ENCODE measurements at regions not wholly inside any gene's neighbourhood (a gene's known extent, or its start where the extent isn't known, plus 50 kb on each side); places are given as distances from the start of the nearest gene placed in this dataset.

DNA sequence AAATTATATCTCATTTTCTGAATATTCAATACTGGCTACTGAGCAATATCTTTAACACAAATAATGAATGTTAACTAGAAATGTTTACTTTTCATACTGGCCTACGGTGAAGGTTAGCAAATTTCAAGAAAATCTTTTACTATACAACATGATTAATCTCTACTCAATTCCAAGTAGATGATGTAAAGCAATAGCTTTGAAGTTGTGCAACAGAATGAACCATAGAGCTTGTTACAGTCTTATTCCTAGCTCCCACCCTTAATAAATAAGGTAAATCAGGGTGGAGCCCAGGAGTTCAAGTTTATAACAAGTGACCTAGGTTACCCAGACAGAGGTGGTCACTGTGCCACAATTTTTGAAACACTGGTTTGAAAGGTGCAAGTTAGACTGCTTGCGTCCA lies 1678.1 kb downstream of the KCNT2 start:
- Histone ChIP-seq H3K27me3 (ENCODE audit: insufficient read depth, poor library complexity, severe bottlenecking) (no peaks in the 10 kb centered on the region), H3K27ac (replicated peaks) (no peak overlapping the region), H3K4me3 (replicated peaks; ENCODE audit: insufficient read depth, low read length) (no peak overlapping the region)
- TF ChIP-seq SPI1 (IDR thresholded peaks at IDR 0.05; ENCODE audit: borderline replicate concordance, low read depth) = no peak
- TF ChIP-seq, protein P1, sequence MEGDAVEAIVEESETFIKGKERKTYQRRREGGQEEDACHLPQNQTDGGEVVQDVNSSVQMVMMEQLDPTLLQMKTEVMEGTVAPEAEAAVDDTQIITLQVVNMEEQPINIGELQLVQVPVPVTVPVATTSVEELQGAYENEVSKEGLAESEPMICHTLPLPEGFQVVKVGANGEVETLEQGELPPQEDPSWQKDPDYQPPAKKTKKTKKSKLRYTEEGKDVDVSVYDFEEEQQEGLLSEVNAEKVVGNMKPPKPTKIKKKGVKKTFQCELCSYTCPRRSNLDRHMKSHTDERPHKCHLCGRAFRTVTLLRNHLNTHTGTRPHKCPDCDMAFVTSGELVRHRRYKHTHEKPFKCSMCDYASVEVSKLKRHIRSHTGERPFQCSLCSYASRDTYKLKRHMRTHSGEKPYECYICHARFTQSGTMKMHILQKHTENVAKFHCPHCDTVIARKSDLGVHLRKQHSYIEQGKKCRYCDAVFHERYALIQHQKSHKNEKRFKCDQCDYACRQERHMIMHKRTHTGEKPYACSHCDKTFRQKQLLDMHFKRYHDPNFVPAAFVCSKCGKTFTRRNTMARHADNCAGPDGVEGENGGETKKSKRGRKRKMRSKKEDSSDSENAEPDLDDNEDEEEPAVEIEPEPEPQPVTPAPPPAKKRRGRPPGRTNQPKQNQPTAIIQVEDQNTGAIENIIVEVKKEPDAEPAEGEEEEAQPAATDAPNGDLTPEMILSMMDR (IDR thresholded peaks at IDR 0.05; ENCODE audit: insufficient read depth, low read length) = no peak
- TF ChIP-seq, protein P2, sequence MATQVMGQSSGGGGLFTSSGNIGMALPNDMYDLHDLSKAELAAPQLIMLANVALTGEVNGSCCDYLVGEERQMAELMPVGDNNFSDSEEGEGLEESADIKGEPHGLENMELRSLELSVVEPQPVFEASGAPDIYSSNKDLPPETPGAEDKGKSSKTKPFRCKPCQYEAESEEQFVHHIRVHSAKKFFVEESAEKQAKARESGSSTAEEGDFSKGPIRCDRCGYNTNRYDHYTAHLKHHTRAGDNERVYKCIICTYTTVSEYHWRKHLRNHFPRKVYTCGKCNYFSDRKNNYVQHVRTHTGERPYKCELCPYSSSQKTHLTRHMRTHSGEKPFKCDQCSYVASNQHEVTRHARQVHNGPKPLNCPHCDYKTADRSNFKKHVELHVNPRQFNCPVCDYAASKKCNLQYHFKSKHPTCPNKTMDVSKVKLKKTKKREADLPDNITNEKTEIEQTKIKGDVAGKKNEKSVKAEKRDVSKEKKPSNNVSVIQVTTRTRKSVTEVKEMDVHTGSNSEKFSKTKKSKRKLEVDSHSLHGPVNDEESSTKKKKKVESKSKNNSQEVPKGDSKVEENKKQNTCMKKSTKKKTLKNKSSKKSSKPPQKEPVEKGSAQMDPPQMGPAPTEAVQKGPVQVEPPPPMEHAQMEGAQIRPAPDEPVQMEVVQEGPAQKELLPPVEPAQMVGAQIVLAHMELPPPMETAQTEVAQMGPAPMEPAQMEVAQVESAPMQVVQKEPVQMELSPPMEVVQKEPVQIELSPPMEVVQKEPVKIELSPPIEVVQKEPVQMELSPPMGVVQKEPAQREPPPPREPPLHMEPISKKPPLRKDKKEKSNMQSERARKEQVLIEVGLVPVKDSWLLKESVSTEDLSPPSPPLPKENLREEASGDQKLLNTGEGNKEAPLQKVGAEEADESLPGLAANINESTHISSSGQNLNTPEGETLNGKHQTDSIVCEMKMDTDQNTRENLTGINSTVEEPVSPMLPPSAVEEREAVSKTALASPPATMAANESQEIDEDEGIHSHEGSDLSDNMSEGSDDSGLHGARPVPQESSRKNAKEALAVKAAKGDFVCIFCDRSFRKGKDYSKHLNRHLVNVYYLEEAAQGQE (IDR thresholded peaks at IDR 0.05; ENCODE audit: insufficient replicate concordance, low read depth) = no peak
- no peak for TF ChIP-seq POLR2AphosphoS5 (IDR thresholded peaks at IDR 0.05; ENCODE audit: low read depth)
- DNase-seq (ENCODE audit: low read depth in 1 of 2, low spot score in 1 of 2) = no peak

DNA sequence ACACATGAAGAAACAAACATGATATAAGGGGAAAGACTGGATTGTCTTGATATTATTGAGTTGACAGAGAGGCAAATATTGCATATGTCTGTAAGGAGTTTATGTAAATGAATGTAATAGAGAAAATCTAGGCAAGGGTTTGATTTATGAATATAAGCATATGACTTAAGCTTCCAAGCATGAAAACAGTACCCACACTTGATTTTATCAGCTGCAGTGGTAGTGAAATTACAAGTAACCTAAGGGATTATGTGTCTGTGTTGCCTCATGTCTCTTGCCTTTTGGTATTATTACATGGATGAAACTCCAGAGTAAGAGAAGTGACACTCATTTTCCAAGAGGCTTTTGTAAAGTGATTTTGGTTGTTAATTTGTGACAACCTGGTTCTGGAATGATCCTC lies 1678.9 kb downstream of the KCNT2 start:
- Histone ChIP-seq H3K27ac (replicated peaks) (no peak overlapping the region), H3K4me3 (replicated peaks; ENCODE audit: insufficient read depth, low read length) (no peak overlapping the region), H3K27me3 (ENCODE audit: insufficient read depth, poor library complexity, severe bottlenecking) (no peaks in the 10 kb centered on the region)
- no peak for DNase-seq (ENCODE audit: low read depth in 1 of 2, low spot score in 1 of 2)
- TF ChIP-seq POLR2AphosphoS5 (IDR thresholded peaks at IDR 0.05; ENCODE audit: low read depth) = no peak
- TF ChIP-seq, protein P2 (IDR thresholded peaks at IDR 0.05; ENCODE audit: insufficient replicate concordance, low read depth) = no peak
- TF ChIP-seq, protein P1 (IDR thresholded peaks at IDR 0.05; ENCODE audit: insufficient read depth, low read length) = no peak
- TF ChIP-seq GABPA (IDR thresholded peaks at IDR 0.05; ENCODE audit: low read depth) = no peak
- TF ChIP-seq SPI1 (IDR thresholded peaks at IDR 0.05; ENCODE audit: borderline replicate concordance, low read depth) = no peak

DNA sequence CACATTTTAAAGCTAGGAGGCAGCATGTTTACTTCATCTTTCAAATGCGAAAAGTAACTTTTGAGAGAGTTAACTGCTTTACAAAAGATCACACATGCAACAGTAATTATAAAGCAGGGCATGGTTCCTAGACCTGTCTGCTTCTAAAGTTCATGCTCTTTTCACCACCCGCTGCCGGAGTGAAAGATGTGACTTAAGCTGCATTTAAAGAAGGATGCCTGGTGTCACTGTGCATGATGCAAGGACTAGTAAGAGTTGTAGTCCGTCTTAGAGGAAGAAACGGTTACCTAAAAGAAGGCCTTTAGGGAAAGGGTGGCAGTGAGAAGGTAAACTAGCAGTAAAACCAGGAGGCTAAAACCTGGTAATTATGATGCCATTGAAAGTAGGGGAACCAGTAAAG lies 1689.1 kb downstream of the KCNT2 start:
- no peak overlapping the region for H3K4me3 ChIP-seq (replicated peaks; ENCODE audit: insufficient read depth, low read length)
- TF ChIP-seq, protein P1 (IDR thresholded peaks at IDR 0.05; ENCODE audit: insufficient read depth, low read length) = no peak
- TF ChIP-seq SPI1 (IDR thresholded peaks at IDR 0.05; ENCODE audit: borderline replicate concordance, low read depth) (no peak), POLR2AphosphoS5 (IDR thresholded peaks at IDR 0.05; ENCODE audit: low read depth) (no peak), GABPA (IDR thresholded peaks at IDR 0.05; ENCODE audit: low read depth) (no peak)
- TF ChIP-seq, protein P2 (IDR thresholded peaks at IDR 0.05; ENCODE audit: insufficient replicate concordance, low read depth) = no peak
- no peaks in the 10 kb centered on the region for H3K27me3 ChIP-seq (ENCODE audit: insufficient read depth, poor library complexity, severe bottlenecking)
- no peak overlapping the region for H3K27ac ChIP-seq (replicated peaks)
- DNase-seq (ENCODE audit: low read depth in 1 of 2, low spot score in 1 of 2) = no peak

Data from HL-60 (cell line).